AG09319 (cell line): ENCODE measurements at regions not wholly inside any gene's neighbourhood (a gene's known extent, or its start where the extent isn't known, plus 50 kb on each side); places are given as distances from the start of the nearest gene placed in this dataset.

Experiments used
- DNase-seq: peaks from one replicate; pipeline ENCODE4 v3.0.0-alpha.2; 2010; ENCODE audit warnings: low read depth; ENCODE audit errors: extremely low read depth
- CTCF ChIP-seq: IDR thresholded peaks from 2 replicates; pipeline ENCODE4 v1.5.1; 2011; ENCODE audit warnings: low read depth, mild to moderate bottlenecking, inconsistent platforms, low read length, moderate library complexity

DNA sequence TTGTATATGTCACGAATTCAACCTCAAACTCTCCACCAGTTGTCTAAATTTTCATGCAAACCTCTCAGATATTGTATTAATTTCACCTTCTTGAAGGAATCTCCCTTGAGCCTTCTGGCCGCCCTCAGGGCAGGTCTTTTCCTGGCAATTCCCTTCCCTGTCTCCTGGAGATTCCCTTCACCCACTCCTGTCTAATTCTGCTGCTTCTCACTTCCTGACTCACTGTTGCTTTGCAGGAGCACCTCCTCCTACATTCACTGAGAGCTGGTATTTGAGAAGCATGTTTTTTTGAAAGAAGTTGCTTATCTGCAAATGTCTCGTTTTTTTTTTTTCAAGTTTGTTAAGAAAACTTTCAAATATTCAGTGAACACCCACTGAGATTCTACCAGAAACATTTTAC is 79.9 kb upstream of the OTOS start:
- DNase-seq: no peak
- TF ChIP-seq CTCF: no peak

- TF ChIP-seq CTCF: no peak
- DNase-seq: no peak
Observed at GRCh38 chr2:240223631-240224030, 83.2 kb upstream of the OTOS start.

- no peak for TF ChIP-seq CTCF
- no peak for DNase-seq
Observed at GRCh38 chr2:240224676-240225075, 84.2 kb upstream of the OTOS start.

- DNase-seq: no peak
- TF ChIP-seq CTCF: no peak
Observed at GRCh38 chr2:240225131-240225530, 84.7 kb upstream of the OTOS start.

DNA sequence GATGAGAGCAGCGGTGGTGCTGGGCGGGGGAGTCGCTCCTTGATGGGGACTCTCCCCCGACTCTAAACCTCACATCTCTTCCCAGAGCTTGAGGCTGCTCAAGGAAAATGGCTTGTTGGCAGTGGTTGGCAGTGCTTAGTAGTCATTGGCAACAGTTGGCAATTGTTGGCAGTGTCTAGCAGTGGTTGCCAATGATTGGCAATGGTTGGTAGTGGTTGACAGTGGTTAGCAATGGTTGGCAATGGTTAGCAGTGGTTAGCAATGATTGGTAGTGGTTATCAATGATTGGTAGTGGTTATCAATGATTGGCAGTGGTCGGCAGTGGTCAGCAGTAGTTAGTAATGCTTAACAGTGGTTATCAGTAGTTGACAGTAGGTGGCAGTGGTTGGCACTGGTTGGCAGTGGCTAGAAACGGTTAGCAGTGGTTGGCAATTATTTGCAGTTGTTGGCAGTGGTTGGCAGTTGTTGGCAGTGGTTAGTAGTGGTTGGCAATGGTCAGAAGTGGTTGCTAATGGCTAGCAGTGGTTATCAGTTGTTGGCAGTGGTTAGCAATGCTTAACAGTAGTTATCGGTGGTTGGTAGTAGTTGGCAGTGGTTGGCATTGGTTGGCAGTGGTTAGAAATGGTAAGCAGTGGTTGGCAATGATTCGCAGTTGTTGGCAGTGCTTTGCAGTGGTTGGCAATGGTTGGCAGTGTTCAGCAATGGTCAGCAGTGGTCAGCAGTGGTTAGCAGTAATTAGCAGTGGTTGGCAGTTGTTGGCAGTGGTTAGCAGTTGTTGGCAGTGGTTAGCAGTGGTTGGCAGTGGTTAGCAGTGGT is 85.4 kb upstream of the OTOS start:
- no peak for TF ChIP-seq CTCF
- DNase-seq: no peak

DNA sequence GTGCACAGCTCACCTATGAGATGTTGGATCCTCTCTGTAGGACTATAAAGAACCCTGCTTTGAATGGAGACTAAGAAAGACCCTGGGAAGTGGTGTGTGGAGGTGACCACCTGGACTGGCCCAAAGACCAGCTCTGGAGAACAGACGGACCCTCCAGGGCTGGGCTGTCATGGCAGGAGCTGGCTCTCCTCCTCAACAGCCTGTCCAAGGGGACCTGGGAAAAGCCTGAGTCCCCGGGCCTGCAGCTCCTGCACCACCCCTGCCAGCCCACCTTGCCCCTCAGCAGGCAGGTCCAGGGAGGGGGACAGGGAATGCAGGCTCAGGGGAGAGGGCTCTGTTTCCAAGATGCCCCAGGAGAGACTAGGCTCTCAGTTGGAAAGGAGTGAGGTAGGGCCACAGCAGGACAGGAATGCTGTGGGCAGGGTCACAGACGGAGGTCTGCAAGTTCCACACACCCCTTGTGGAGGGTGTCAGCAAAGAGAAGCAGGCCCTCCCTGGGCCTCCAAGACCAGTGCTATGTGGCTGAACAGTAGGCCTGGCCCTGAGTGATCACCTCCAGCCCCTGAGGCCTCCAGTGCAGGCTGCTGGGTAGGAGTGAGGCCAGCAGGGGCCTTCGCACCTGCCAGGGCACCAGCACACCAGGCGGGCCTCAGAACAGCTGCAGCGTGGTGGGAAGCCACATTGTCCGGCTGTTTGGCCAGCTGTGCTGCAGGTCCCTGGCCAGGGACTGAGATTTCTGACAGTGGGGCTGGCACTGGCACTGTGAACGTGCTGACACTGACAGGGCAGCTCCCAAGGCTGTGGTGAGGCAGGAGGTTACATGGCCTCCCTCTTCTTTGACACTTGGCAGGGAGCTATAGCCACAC is 86.4 kb upstream of the OTOS start:
- DNase-seq: no peak

More for the DNA sequence above, 86.4 kb upstream of the OTOS start:
- TF ChIP-seq CTCF: no peak
